H1 (cell line): ENCODE measurements at regions not wholly inside any gene's neighbourhood (a gene's known extent, or its start where the extent isn't known, plus 50 kb on each side); places are given as distances from the start of the nearest gene placed in this dataset.

Experiments
- CTCF ChIA-PET: fragments of 300-600 bp; sonication (Branson Sonifier 250); formaldehyde crosslinking; loops from one replicate; lab custom pipeline; 2021; ENCODE audit not compliant: partially characterized antibody; lab: Charles Lee
- POLR2A ChIA-PET: fragments of 300-600 bp; sonication (Branson Sonifier 250); formaldehyde crosslinking; loops from one replicate; lab custom pipeline; 2021; ENCODE audit warnings: inconsistent platforms; ENCODE audit not compliant: partially characterized antibody; lab: Charles Lee
- DNase-seq, 2 experiments: peaks; one replicate each; pipeline versions ENCODE4 v3.0.0 to v3.0.0-alpha.2; 2010 to 2022; ENCODE audit warnings: low spot score in 2 of 2, low read depth in 1 of 2, mixed read lengths in 1 of 2
- FAIRE-seq: peaks from 2 replicates; lab custom pipeline; 2011; peaks lifted over from hg19 to GRCh38; lab: Jason Lieb, UNC
- H2AFZ ChIP-seq: 2 replicates; pipeline ENCODE4 v1.8.1; 2012; ENCODE audit warnings: low read length, inconsistent platforms
- H2AK5ac ChIP-seq: 2 replicates; pipeline ENCODE4 v1.6.1; 2013; ENCODE audit warnings: low read depth, low read length
- H2BK120ac ChIP-seq: replicated peaks from 2 replicates; pipeline ENCODE3; 2013; ENCODE audit warnings: low read depth, low read length, inconsistent platforms
- H2BK12ac ChIP-seq: 2 replicates; pipeline ENCODE4 v1.6.1; 2013; ENCODE audit warnings: low read depth, low read length
- H2BK15ac ChIP-seq: 2 replicates; pipeline ENCODE4 v1.6.1; 2013; ENCODE audit warnings: low read length
- H2BK20ac ChIP-seq: 2 replicates; pipeline ENCODE4 v1.6.1; 2013; ENCODE audit warnings: low read length
- H2BK5ac ChIP-seq: 2 replicates; pipeline ENCODE4 v1.6.1; 2013; ENCODE audit warnings: low read depth, low read length
- H3K14ac ChIP-seq: 2 replicates; pipeline ENCODE4 v1.6.1; 2013; ENCODE audit warnings: inconsistent platforms; ENCODE audit not compliant: insufficient read length
- H3K18ac ChIP-seq: 2 replicates; pipeline ENCODE4 v1.6.1; 2013; ENCODE audit warnings: low read length; ENCODE audit errors: extremely low read depth
- H3K23ac ChIP-seq: 2 replicates; pipeline ENCODE4 v1.6.1; 2013; ENCODE audit warnings: inconsistent platforms; ENCODE audit not compliant: insufficient read length
- H3K23me2 ChIP-seq: 2 replicates; pipeline ENCODE4 v1.6.1; 2013; ENCODE audit warnings: low read depth, low read length
- H3K27ac ChIP-seq: 2 replicates; pipeline ENCODE4 v1.6.1; 2011; ENCODE audit warnings: low read depth, low read length, inconsistent platforms
- H3K27me3 ChIP-seq, 4 experiments: replicated peaks in 1 of 4; 1 replicate in 1 of 4; 2 replicates in 3 of 4; pipeline versions ENCODE4 v1.6.1 to v1.8.1; 2011 to 2013; ENCODE audit warnings: low read length in 3 of 4, mild to moderate bottlenecking in 3 of 4, inconsistent platforms in 2 of 4, mixed read lengths in 2 of 4, moderate library complexity in 1 of 4; ENCODE audit not compliant: control insufficient read depth in 3 of 4, insufficient read depth in 3 of 4; ENCODE audit errors: extremely low read depth in 1 of 4
- H3K36me3 ChIP-seq, 4 experiments: 2 replicates each; pipeline versions ENCODE4 v1.6.1 to v1.8.1; 2011 to 2013; ENCODE audit warnings: mild to moderate bottlenecking in 4 of 4, low read length in 3 of 4, moderate library complexity in 2 of 4, control low read depth in 1 of 4, inconsistent platforms in 1 of 4; ENCODE audit not compliant: insufficient read depth in 4 of 4, control insufficient read depth in 2 of 4
- H3K4ac ChIP-seq: replicated peaks from 2 replicates; pipeline ENCODE3; 2013; ENCODE audit warnings: low read length, low read depth, mixed read lengths, inconsistent platforms; ENCODE audit not compliant: insufficient read length
- H3K4me1 ChIP-seq, 4 experiments: replicated peaks in 1 of 4; 1 replicate in 1 of 4; 2 replicates in 3 of 4; pipeline versions ENCODE4 v1.6.1 to v1.8.1; 2011 to 2013; ENCODE audit warnings: low read length in 3 of 4, inconsistent platforms in 2 of 4, mixed read lengths in 1 of 4; ENCODE audit not compliant: insufficient read depth in 4 of 4, control insufficient read depth in 3 of 4
- H3K4me2 ChIP-seq, 2 experiments: 2 replicates each; pipeline versions ENCODE4 v1.6.1 to v1.8.1; 2011 to 2013; ENCODE audit warnings: low read depth in 2 of 2, low read length in 2 of 2, control low read depth in 1 of 2, inconsistent platforms in 1 of 2, mild to moderate bottlenecking in 1 of 2; ENCODE audit not compliant: insufficient read depth in 1 of 2
- H3K4me3 ChIP-seq, 4 experiments: fragments of 200-600, 300-600 bp in 1 of 4; sonication (generic), shearing (Covaris generic), sonication (Bioruptor Twin) in 1 of 4; 2 replicates each; pipeline versions ENCODE4 v1.5.1 to v1.8.1; 2011 to 2016; ENCODE audit warnings: low read length in 4 of 4, low read depth in 3 of 4, control low read depth in 2 of 4, inconsistent platforms in 2 of 4, mild to moderate bottlenecking in 2 of 4, mixed read lengths in 1 of 4, moderate library complexity in 1 of 4; ENCODE audit not compliant: insufficient read depth in 2 of 4; ENCODE audit errors: extremely low read depth in 1 of 4
- H3K56ac ChIP-seq: replicated peaks from 2 replicates; pipeline ENCODE3; 2013; ENCODE audit warnings: low read depth, mild to moderate bottlenecking, mixed read lengths, low read length, inconsistent platforms; ENCODE audit not compliant: insufficient read length
- H3K79me1 ChIP-seq: 2 replicates; pipeline ENCODE4 v1.6.1; 2013; ENCODE audit warnings: low read depth, low read length, control low read depth
- H3K79me2 ChIP-seq, 2 experiments: 2 replicates each; pipeline versions ENCODE4 v1.6.1 to v1.8.1; 2012 to 2013; ENCODE audit warnings: low read length in 2 of 2, mild to moderate bottlenecking in 2 of 2, inconsistent platforms in 1 of 2; ENCODE audit not compliant: insufficient read depth in 2 of 2, control insufficient read depth in 1 of 2
- H3K9ac ChIP-seq, 4 experiments: replicated peaks in 1 of 4; 1 replicate in 1 of 4; 2 replicates in 3 of 4; pipeline versions ENCODE4 v1.6.1 to v1.8.1; 2011 to 2013; ENCODE audit warnings: low read depth in 3 of 4, low read length in 3 of 4, control low read depth in 2 of 4, mild to moderate bottlenecking in 2 of 4, moderate library complexity in 2 of 4, inconsistent platforms in 1 of 4; ENCODE audit errors: extremely low read depth in 1 of 4
- H3K9me3 ChIP-seq, 2 experiments: 2 replicates each; pipeline versions ENCODE4 v1.6.1 to v1.8.1; 2012 to 2013; ENCODE audit warnings: mild to moderate bottlenecking in 2 of 2, moderate library complexity in 2 of 2, control low read depth in 1 of 2, inconsistent platforms in 1 of 2, low read depth in 1 of 2, low read length in 1 of 2, mixed read lengths in 1 of 2; ENCODE audit not compliant: insufficient read depth in 2 of 2
- H4K20me1 ChIP-seq, 2 experiments: replicated peaks in 1 of 2; 2 replicates each; pipeline versions ENCODE3 to v1.8.1; 2011 to 2013; ENCODE audit warnings: inconsistent platforms in 2 of 2, low read length in 2 of 2, mild to moderate bottlenecking in 1 of 2; ENCODE audit not compliant: insufficient read depth in 2 of 2, control insufficient read depth in 1 of 2
- H4K5ac ChIP-seq: 2 replicates; pipeline ENCODE4 v1.6.1; 2013; ENCODE audit warnings: low read length, low read depth, mixed read lengths, inconsistent platforms; ENCODE audit not compliant: insufficient read length
- H4K8ac ChIP-seq: 2 replicates; pipeline ENCODE4 v1.8.0; 2013; ENCODE audit warnings: mild to moderate bottlenecking, moderate library complexity, low read length, inconsistent platforms; ENCODE audit not compliant: insufficient read depth; ENCODE audit errors: extremely low read depth
- H4K91ac ChIP-seq: replicated peaks from 2 replicates; pipeline ENCODE3; 2013; ENCODE audit warnings: low read length, mixed read lengths, inconsistent platforms; ENCODE audit not compliant: insufficient read length
- ATF3 ChIP-seq: IDR thresholded peaks from 2 replicates; pipeline ENCODE4 v1.6.1; 2011; ENCODE audit warnings: low read depth, mild to moderate bottlenecking, low read length; ENCODE audit not compliant: insufficient read depth
- RBBP5 ChIP-seq: IDR thresholded peaks from 2 replicates; pipeline ENCODE4 v1.7.1; 2012; ENCODE audit warnings: low read depth, mild to moderate bottlenecking, inconsistent platforms, low read length, moderate library complexity, borderline replicate concordance
- RXRA ChIP-seq: IDR thresholded peaks from 2 replicates; pipeline ENCODE4 v1.6.1; 2011; ENCODE audit warnings: low read depth, mild to moderate bottlenecking, low read length, moderate library complexity; ENCODE audit not compliant: insufficient read depth
- SP2 ChIP-seq: IDR thresholded peaks from 2 replicates; pipeline ENCODE4 v1.6.1; 2012; ENCODE audit warnings: mild to moderate bottlenecking, low read length, inconsistent platforms
- TCF12 ChIP-seq: IDR thresholded peaks from 2 replicates; pipeline ENCODE4 v1.6.1; 2011; ENCODE audit warnings: low read depth, mild to moderate bottlenecking, low read length
- WGBS, 2 experiments: shearing (Covaris generic) in 1 of 2; methylation state at CpG; one replicate each; pipeline versions ENCODE4 v1.1.6 to v1.1.7; 2013 to 2015; ENCODE audit warnings: low lambda C conversion rate in 2 of 2, mixed read lengths in 2 of 2, inconsistent platforms in 1 of 2, low coverage in 1 of 2, missing lambda C conversion rate in 1 of 2; ENCODE audit not compliant: insufficient replicate concordance in 2 of 2, insufficient coverage in 1 of 2, insufficient read length in 1 of 2; ENCODE audit errors: extremely low coverage in 1 of 2, missing lambda C conversion rate in 1 of 2; 5-methylcytosine and 5-hydroxymethylcytosine counted together

GRCh38 chr2:183837157-183837556, 712.9 kb downstream of the NUP35 start:
- no peak overlapping the region for H2BK12ac ChIP-seq
- H4K20me1 ChIP-seq = no peaks in the 10 kb centered on the region
- H3K27me3 ChIP-seq = no peaks in the 10 kb centered on the region
- no peak overlapping the region for H3K18ac ChIP-seq
- no peak overlapping the region for H2BK5ac ChIP-seq
- H3K4me3 ChIP-seq = no peak overlapping the region
- no peak overlapping the region for H4K91ac ChIP-seq
- H3K36me3 ChIP-seq = no peaks in the 10 kb centered on the region
- no peak for DNase-seq
- 100% methylated on average over 2 of the region's 2 CpGs; no CpG with 5 or more reads in 1 of the 2 experiments for WGBS, 2 experiments
- ChIA-PET CTCF (interaction anchor here (0.7 kb wide), 1 partner anchor 27 kb away, joined by 3 read pairs; no protein-coding TSS in a partner anchor), POLR2A (no interaction called here)
- no peak overlapping the region for H4K5ac ChIP-seq
- no peak overlapping the region for H3K4ac ChIP-seq
- no peaks in the 10 kb centered on the region for H3K79me2 ChIP-seq
- H3K9me3 ChIP-seq = no peaks in the 10 kb centered on the region
- H4K8ac ChIP-seq = no peak overlapping the region
- H3K4me2 ChIP-seq = no peak overlapping the region
- no peak overlapping the region for H3K27ac ChIP-seq
- no peaks in the 10 kb centered on the region for H3K79me1 ChIP-seq
- H3K9ac ChIP-seq = no peak overlapping the region
- no peak overlapping the region for H3K14ac ChIP-seq
- no peak for TF ChIP-seq SP2
- no peak for TF ChIP-seq TCF12
- TF ChIP-seq RBBP5 = no peak
- TF ChIP-seq ATF3 = no peak
- no peak for TF ChIP-seq RXRA
- no peak for FAIRE-seq
- H3K4me1 ChIP-seq = no peaks in the 10 kb centered on the region
- H2BK15ac ChIP-seq = no peak overlapping the region
- H2AK5ac ChIP-seq = no peak overlapping the region
- H2BK20ac ChIP-seq = no peak overlapping the region
- no peak overlapping the region for H2BK120ac ChIP-seq
- H3K23me2 ChIP-seq = no peaks in the 10 kb centered on the region
- no peak overlapping the region for H3K56ac ChIP-seq
- H3K23ac ChIP-seq = no peak overlapping the region
- H2AFZ ChIP-seq = no peak overlapping the region
